RWPE1 (cell line): ENCODE measurements at regions not wholly inside any gene's neighbourhood (a gene's known extent, or its start where the extent isn't known, plus 50 kb on each side); places are given as distances from the start of the nearest gene placed in this dataset.

Experiments used
- CTCF ChIA-PET: fragments of 350-600 bp; sonication (Branson Sonifier 250); formaldehyde crosslinking; extraction: SDS; loops from one replicate; lab custom pipeline; 2021; lab: Yijun Ruan, JAX
- POLR2A ChIA-PET: fragments of 400-600 bp; formaldehyde crosslinking; extraction: SDS; loops from one replicate; lab custom pipeline; 2020; ENCODE audit warnings: antibody characterized with exemption; ENCODE audit not compliant: low non-redundant PET; lab: Yijun Ruan, JAX
- DNase-seq: peaks from one replicate; pipeline ENCODE4 v3.0.0; 2012; ENCODE audit warnings: low spot score
- H3K27ac ChIP-seq: fragments of 450-650 bp; 2 replicates; pipeline ENCODE4 v1.5.1; 2017
- TF ChIP-seq, protein P1 (sequence below): fragments of 450-650 bp; conservative IDR thresholded peaks from 2 replicates; pipeline ENCODE4 v1.5.1; 2017; ENCODE audit warnings: low read depth, mild to moderate bottlenecking

DNA sequence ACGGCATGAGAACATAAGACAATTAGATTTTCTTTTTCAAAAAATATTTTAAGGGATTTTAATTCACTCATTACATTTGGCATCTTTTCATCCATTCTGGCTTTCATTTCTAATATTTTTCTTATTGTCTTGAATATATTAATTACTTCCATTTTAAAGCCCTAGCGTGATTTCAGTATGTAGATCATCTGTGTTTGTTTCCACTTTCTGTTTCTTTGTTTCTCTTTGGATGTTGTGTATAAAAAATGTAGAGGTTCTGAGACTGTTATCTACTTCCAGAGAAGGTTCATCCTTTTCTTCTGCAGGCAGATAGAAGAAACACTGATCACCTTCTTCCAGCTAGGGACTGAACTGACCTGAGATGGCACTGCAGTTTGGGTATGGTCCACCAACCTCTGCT, 664.4 kb upstream of the SLC39A10 start:
- TF ChIP-seq, protein P1, sequence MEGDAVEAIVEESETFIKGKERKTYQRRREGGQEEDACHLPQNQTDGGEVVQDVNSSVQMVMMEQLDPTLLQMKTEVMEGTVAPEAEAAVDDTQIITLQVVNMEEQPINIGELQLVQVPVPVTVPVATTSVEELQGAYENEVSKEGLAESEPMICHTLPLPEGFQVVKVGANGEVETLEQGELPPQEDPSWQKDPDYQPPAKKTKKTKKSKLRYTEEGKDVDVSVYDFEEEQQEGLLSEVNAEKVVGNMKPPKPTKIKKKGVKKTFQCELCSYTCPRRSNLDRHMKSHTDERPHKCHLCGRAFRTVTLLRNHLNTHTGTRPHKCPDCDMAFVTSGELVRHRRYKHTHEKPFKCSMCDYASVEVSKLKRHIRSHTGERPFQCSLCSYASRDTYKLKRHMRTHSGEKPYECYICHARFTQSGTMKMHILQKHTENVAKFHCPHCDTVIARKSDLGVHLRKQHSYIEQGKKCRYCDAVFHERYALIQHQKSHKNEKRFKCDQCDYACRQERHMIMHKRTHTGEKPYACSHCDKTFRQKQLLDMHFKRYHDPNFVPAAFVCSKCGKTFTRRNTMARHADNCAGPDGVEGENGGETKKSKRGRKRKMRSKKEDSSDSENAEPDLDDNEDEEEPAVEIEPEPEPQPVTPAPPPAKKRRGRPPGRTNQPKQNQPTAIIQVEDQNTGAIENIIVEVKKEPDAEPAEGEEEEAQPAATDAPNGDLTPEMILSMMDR, result no peak
- POLR2A ChIA-PET, result no interaction called here
- H3K27ac ChIP-seq, result no peak overlapping the region
- DNase-seq, result no peak
- CTCF ChIA-PET, result interaction anchor here (0.7 kb wide), 1 partner anchor 10 kb away, joined by 4 read pairs; no protein-coding TSS in a partner anchor

- DNase-seq, result no peak
- ChIA-PET POLR2A (no interaction called here), CTCF (no interaction called here)
- H3K27ac ChIP-seq, result no peak overlapping the region
- TF ChIP-seq, protein P1, result no peak
These were observed 671.8 kb upstream of the SLC39A10 start for GRCh38 chr2:194985258-194985657.

GRCh38 chr2:194962254-194962653, 694.8 kb upstream of the SLC39A10 start:
- H3K27ac ChIP-seq, result no peak overlapping the region
- CTCF ChIA-PET, result interaction anchor here (0.6 kb wide), 1 partner anchor 978 kb away, joined by 3 read pairs; no protein-coding TSS in a partner anchor
- TF ChIP-seq, protein P1, result no peak
- no peak for DNase-seq
- POLR2A ChIA-PET, result no interaction called here

- CTCF ChIA-PET, result no interaction called here
- TF ChIP-seq, protein P1, result no peak
- no peak overlapping the region for H3K27ac ChIP-seq
- POLR2A ChIA-PET, result no interaction called here
- DNase-seq, result no peak
These were observed 702.8 kb upstream of the SLC39A10 start for GRCh38 chr2:194954218-194954617.

- TF ChIP-seq, protein P1, result no peak
- CTCF ChIA-PET, result no interaction called here
- H3K27ac ChIP-seq, result no peak overlapping the region
- POLR2A ChIA-PET, result no interaction called here
- DNase-seq, result no peak
These were observed 710.2 kb upstream of the SLC39A10 start for GRCh38 chr2:194946826-194947225.

GRCh38 chr2:194938066-194938465, 719.0 kb upstream of the SLC39A10 start:
- CTCF ChIA-PET, result no interaction called here
- POLR2A ChIA-PET, result no interaction called here
- TF ChIP-seq, protein P1, result no peak
- H3K27ac ChIP-seq, result no peak overlapping the region
- no peak for DNase-seq
